ENCODE measurements at regions not wholly inside any gene's neighbourhood (a gene's known extent, or its start where the extent isn't known, plus 50 kb on each side); places are given as distances from the start of the nearest gene placed in this dataset.

- H2AFZ ChIP-seq (ENCODE audit: low read depth, low read length): no peak overlapping the region
- no peak overlapping the region for H3K9ac ChIP-seq (ENCODE audit: insufficient read depth in 1 of 2, low read depth in 2 of 2, low read length in 2 of 2)
- H3K4me1 ChIP-seq (replicated peaks in 1 of 2; ENCODE audit: control insufficient read depth in 2 of 2, insufficient read depth in 2 of 2, low read length in 2 of 2): no peaks in the 10 kb centered on the region
- H3K27ac ChIP-seq (ENCODE audit: extremely low read depth, low read depth, low read length): no peak overlapping the region
- H3K79me2 ChIP-seq (ENCODE audit: control insufficient read depth, insufficient read depth, low read length): no peaks in the 10 kb centered on the region
- DNase-seq (ENCODE audit: extremely low read depth in 1 of 4, low spot score in 3 of 4) (no peak), FAIRE-seq (no peak), ATAC-seq (no peak)
- intact Hi-C loops (cut with micrococcal nuclease): no loop called here
- POLR2A ChIA-PET: no interaction called here
- H3K9me3 ChIP-seq (replicated peaks; ENCODE audit: control insufficient read depth, insufficient read depth, low read depth, low read length): no peaks in the 10 kb centered on the region
- TF ChIP-seq TARDBP (IDR thresholded peaks at IDR 0.05): no peak
- TF ChIP-seq CBX8 (IDR thresholded peaks at IDR 0.05; ENCODE audit: borderline replicate concordance, extremely low read depth, low read depth, low read length, poor library complexity, severe bottlenecking): no peak
- TF ChIP-seq RNF2 (IDR thresholded peaks at IDR 0.05): no peak
- TF ChIP-seq MYBL2 (IDR thresholded peaks at IDR 0.05; ENCODE audit: low read depth): no peak
- TF ChIP-seq MYBL2 (CRISPR knock-in tag; IDR thresholded peaks at IDR 0.05; ENCODE audit: borderline replicate concordance): no peak
- TF ChIP-seq ZNF586 (CRISPR knock-in tag; conservative IDR thresholded peaks at IDR 0.05): no peak
- TF ChIP-seq USF2 (CRISPR knock-in tag; IDR thresholded peaks at IDR 0.05): no peak
- TF ChIP-seq KLF10 (CRISPR knock-in tag; IDR thresholded peaks at IDR 0.05): no peak
- H3K36me3 ChIP-seq (ENCODE audit: control insufficient read depth, insufficient read depth, low read length): no peaks in the 10 kb centered on the region
- in situ Hi-C loops (cut with MboI): no loop called here
- 2% methylated on average over 2 of the region's 2 CpGs for WGBS (ENCODE audit: insufficient coverage, low coverage, missing lambda C conversion rate)
- BruUV-seq (replicated peaks): no TSS peak
- H4K20me1 ChIP-seq (replicated peaks; ENCODE audit: control insufficient read depth, insufficient read depth, low read length): no peaks in the 10 kb centered on the region
- no peaks in the 10 kb centered on the region for H3K27me3 ChIP-seq (ENCODE audit: control insufficient read depth in 2 of 2, insufficient read depth in 2 of 2, low read length in 2 of 2)
- CTCF ChIA-PET (ENCODE audit: low intra/inter-chr PET ratio): no interaction called here
- no peaks in the 10 kb centered on the region for H3K9me1 ChIP-seq (ENCODE audit: control insufficient read depth, insufficient read depth, low read length)
- H3K4me2 ChIP-seq (ENCODE audit: insufficient read depth, low read length): no peak overlapping the region
- no peak overlapping the region for H3K4me3 ChIP-seq
Measured at GRCh38 chr4:125020089-125021034, 294.4 kb upstream of the FAT4 start.
